ENCODE measurements at regions not wholly inside any gene's neighbourhood (a gene's known extent, or its start where the extent isn't known, plus 50 kb on each side); places are given as distances from the start of the nearest gene placed in this dataset.

DNA sequence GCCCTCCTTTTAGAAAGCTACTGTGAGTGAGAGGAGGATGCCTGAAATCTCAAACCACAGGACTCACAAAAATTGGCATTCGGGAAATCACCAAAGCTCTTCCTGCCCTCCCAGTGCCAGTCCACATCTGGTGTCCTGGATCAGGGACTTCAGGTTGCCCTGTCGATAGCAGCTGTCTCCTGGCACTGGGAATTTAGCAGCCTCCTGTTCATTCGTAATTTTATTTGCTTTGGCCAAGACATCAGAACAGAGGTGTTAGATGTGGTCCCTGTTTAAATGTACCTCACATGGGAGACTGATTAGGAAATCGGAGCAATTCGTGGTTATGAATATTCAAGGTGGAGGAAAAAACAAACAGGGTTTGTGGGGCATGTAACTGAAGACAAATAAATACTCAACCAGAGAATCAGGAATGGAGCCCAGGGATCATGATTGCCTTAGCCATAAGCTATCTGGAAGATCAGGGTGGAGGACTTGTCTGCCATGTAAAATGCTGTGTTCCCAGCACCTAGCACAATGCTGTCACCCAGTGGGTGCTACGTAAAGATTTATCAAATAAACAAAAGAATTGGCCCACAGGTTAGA, 265.2 kb upstream of the PROK2 start:
- Histone ChIP-seq H3K27me3 (ENCODE audit: insufficient read depth) (no peaks in the 10 kb centered on the region), H3K4me2 (no peak overlapping the region), H3K4me3 (ENCODE audit: low read depth in 2 of 2, low read length in 1 of 2) (no peak overlapping the region), H3K9me3 (no peaks in the 10 kb centered on the region), H4K20me1 (ENCODE audit: insufficient read depth) (no peaks in the 10 kb centered on the region), H3K36me3 (replicated peaks in 1 of 2; ENCODE audit: control insufficient read depth in 1 of 2, insufficient read depth in 2 of 2, low read length in 1 of 2) (no peaks in the 10 kb centered on the region), H3F3A (replicated peaks; ENCODE audit: insufficient read depth) (no peaks in the 10 kb centered on the region), H3K4me1 (ENCODE audit: control insufficient read depth in 1 of 2, insufficient read depth in 2 of 2, low read depth in 1 of 2, low read length in 1 of 2) (no peaks in the 10 kb centered on the region; a peak in 1 of 4 replicates), H3K9ac (no peak overlapping the region), H3K9me2 (no peaks in the 10 kb centered on the region), H3K79me2 (ENCODE audit: insufficient read depth) (no peaks in the 10 kb centered on the region), H2AFZ (ENCODE audit: low read depth) (no peak overlapping the region), H3K27ac (ENCODE audit: low read depth in 2 of 2, low read length in 1 of 2) (no peak overlapping the region)
- TF ChIP-seq, protein P1, sequence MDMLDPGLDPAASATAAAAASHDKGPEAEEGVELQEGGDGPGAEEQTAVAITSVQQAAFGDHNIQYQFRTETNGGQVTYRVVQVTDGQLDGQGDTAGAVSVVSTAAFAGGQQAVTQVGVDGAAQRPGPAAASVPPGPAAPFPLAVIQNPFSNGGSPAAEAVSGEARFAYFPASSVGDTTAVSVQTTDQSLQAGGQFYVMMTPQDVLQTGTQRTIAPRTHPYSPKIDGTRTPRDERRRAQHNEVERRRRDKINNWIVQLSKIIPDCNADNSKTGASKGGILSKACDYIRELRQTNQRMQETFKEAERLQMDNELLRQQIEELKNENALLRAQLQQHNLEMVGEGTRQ (IDR thresholded peaks at IDR 0.05; ENCODE audit: borderline replicate concordance, low read depth, low read length) = no peak
- no peak for TF ChIP-seq TCF12 (IDR thresholded peaks at IDR 0.05)
- TF ChIP-seq TEAD4 (IDR thresholded peaks at IDR 0.05; ENCODE audit: borderline replicate concordance, insufficient read depth) = no peak
- TF ChIP-seq EP300 (IDR thresholded peaks at IDR 0.05; ENCODE audit: borderline replicate concordance in 1 of 2, low read depth in 1 of 2, low read length in 1 of 2) = no peak
- no peak for TF ChIP-seq JUND (IDR thresholded peaks at IDR 0.05)
- TF ChIP-seq NFIC (IDR thresholded peaks at IDR 0.05; ENCODE audit: borderline replicate concordance) = no peak
- TF ChIP-seq TAF1 (IDR thresholded peaks at IDR 0.05; ENCODE audit: borderline replicate concordance, low read depth, low read length) = no peak
- TF ChIP-seq CHD2 (IDR thresholded peaks at IDR 0.05; ENCODE audit: low read length, partially characterized antibody) = no peak
- TF ChIP-seq, protein P2, sequence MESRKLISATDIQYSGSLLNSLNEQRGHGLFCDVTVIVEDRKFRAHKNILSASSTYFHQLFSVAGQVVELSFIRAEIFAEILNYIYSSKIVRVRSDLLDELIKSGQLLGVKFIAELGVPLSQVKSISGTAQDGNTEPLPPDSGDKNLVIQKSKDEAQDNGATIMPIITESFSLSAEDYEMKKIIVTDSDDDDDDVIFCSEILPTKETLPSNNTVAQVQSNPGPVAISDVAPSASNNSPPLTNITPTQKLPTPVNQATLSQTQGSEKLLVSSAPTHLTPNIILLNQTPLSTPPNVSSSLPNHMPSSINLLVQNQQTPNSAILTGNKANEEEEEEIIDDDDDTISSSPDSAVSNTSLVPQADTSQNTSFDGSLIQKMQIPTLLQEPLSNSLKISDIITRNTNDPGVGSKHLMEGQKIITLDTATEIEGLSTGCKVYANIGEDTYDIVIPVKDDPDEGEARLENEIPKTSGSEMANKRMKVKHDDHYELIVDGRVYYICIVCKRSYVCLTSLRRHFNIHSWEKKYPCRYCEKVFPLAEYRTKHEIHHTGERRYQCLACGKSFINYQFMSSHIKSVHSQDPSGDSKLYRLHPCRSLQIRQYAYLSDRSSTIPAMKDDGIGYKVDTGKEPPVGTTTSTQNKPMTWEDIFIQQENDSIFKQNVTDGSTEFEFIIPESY (IDR thresholded peaks at IDR 0.05; ENCODE audit: borderline replicate concordance, low read depth) = no peak
- TF ChIP-seq, protein P3, sequence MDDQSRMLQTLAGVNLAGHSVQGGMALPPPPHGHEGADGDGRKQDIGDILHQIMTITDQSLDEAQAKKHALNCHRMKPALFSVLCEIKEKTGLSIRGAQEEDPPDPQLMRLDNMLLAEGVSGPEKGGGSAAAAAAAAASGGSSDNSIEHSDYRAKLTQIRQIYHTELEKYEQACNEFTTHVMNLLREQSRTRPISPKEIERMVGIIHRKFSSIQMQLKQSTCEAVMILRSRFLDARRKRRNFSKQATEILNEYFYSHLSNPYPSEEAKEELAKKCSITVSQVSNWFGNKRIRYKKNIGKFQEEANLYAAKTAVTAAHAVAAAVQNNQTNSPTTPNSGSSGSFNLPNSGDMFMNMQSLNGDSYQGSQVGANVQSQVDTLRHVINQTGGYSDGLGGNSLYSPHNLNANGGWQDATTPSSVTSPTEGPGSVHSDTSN (IDR thresholded peaks at IDR 0.05) = no peak
- TF ChIP-seq RXRA (IDR thresholded peaks at IDR 0.05; ENCODE audit: borderline replicate concordance, low read depth) = no peak
- TF ChIP-seq, protein P4, sequence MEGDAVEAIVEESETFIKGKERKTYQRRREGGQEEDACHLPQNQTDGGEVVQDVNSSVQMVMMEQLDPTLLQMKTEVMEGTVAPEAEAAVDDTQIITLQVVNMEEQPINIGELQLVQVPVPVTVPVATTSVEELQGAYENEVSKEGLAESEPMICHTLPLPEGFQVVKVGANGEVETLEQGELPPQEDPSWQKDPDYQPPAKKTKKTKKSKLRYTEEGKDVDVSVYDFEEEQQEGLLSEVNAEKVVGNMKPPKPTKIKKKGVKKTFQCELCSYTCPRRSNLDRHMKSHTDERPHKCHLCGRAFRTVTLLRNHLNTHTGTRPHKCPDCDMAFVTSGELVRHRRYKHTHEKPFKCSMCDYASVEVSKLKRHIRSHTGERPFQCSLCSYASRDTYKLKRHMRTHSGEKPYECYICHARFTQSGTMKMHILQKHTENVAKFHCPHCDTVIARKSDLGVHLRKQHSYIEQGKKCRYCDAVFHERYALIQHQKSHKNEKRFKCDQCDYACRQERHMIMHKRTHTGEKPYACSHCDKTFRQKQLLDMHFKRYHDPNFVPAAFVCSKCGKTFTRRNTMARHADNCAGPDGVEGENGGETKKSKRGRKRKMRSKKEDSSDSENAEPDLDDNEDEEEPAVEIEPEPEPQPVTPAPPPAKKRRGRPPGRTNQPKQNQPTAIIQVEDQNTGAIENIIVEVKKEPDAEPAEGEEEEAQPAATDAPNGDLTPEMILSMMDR (IDR thresholded peaks at IDR 0.05) = no peak
- TF ChIP-seq, protein P5, sequence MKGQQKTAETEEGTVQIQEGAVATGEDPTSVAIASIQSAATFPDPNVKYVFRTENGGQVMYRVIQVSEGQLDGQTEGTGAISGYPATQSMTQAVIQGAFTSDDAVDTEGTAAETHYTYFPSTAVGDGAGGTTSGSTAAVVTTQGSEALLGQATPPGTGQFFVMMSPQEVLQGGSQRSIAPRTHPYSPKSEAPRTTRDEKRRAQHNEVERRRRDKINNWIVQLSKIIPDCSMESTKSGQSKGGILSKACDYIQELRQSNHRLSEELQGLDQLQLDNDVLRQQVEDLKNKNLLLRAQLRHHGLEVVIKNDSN (IDR thresholded peaks at IDR 0.05; ENCODE audit: borderline replicate concordance, low read depth) = no peak
- no peak for TF ChIP-seq NRF1 (IDR thresholded peaks at IDR 0.05; ENCODE audit: low read depth, low read length)
- ChIA-PET POLR2A (no interaction called here), CTCF (interaction anchor here (1.0 kb wide), 1 partner anchor 37 kb away, joined by 3 read pairs; no protein-coding TSS in a partner anchor)
- DNase-seq = no peak
- WGBS (ENCODE audit: low lambda C conversion rate) = 51% methylated on average over 6 of the region's 6 CpGs
